GM21786 (cell line): ENCODE measurements at regions not wholly inside any gene's neighbourhood (a gene's known extent, or its start where the extent isn't known, plus 50 kb on each side); places are given as distances from the start of the nearest gene placed in this dataset.
"Not testable (repeated sequence)": the region's sequence is repeated elsewhere in the genome, so short reads cannot be mapped to it uniquely, and the experiment has no call there.

ENCODE experiments used
- ATAC-seq: cut with Tn5 transposase; IDR thresholded peaks from one replicate; pipeline ENCODE4 v1.9.1; 2021; ENCODE audit not compliant: unreplicated experiment

- ATAC-seq: no peak
Measured at GRCh38 chr2:241981076-241981700, 111.7 kb downstream of the RTP5 start.

- ATAC-seq: no peak
Measured at GRCh38 chr2:241982706-241983570, 113.4 kb downstream of the RTP5 start.

GRCh38 chr2:241983571-241984270 is 114.2 kb downstream of the RTP5 start:
- ATAC-seq: no peak

GRCh38 chr2:241984271-241984655 is 114.7 kb downstream of the RTP5 start:
- ATAC-seq: no peak

GRCh38 chr2:241984658-241985057 is 115.1 kb downstream of the RTP5 start:
- ATAC-seq: no peak

GRCh38 chr2:241985161-241985985 is 115.8 kb downstream of the RTP5 start:
- ATAC-seq: not testable (repeated sequence)

GRCh38 chr2:241985986-241986329 is 116.4 kb downstream of the RTP5 start:
- ATAC-seq: no peak

GRCh38 chr2:241986836-241987641 is 117.5 kb downstream of the RTP5 start:
- ATAC-seq: no peak

- no peak for ATAC-seq
Measured at GRCh38 chr2:241987726-241988125, 118.2 kb downstream of the RTP5 start.

- no peak for ATAC-seq
Measured at GRCh38 chr2:241988146-241988545, 118.6 kb downstream of the RTP5 start.

- ATAC-seq: no peak
Measured at GRCh38 chr2:241989074-241989473, 119.5 kb downstream of the RTP5 start.

GRCh38 chr2:241990466-241990865 is 120.9 kb downstream of the RTP5 start:
- no peak for ATAC-seq

- ATAC-seq: no peak
Measured at GRCh38 chr2:241991299-241991698, 121.8 kb downstream of the RTP5 start.

- no peak for ATAC-seq
Measured at GRCh38 chr2:241992753-241993152, 123.2 kb downstream of the RTP5 start.

GRCh38 chr2:241993386-241994005 is 124.0 kb downstream of the RTP5 start:
- no peak for ATAC-seq

- no peak for ATAC-seq
Measured at GRCh38 chr2:241994086-241994485, 124.6 kb downstream of the RTP5 start.

GRCh38 chr2:241994556-241995213 is 125.2 kb downstream of the RTP5 start:
- no peak for ATAC-seq

- no peak for ATAC-seq
Measured at GRCh38 chr2:241996100-241996499, 126.6 kb downstream of the RTP5 start.

- no peak for ATAC-seq
Measured at GRCh38 chr2:241997017-241997416, 127.5 kb downstream of the RTP5 start.
